Keratinocyte (primary cell): ENCODE measurements at regions not wholly inside any gene's neighbourhood (a gene's known extent, or its start where the extent isn't known, plus 50 kb on each side); places are given as distances from the start of the nearest gene placed in this dataset.

Experiments used
- DNase-seq: peaks from one replicate; pipeline ENCODE4 v3.0.0-alpha.2; 2011; ENCODE audit warnings: low read depth, missing footprints, low spot score
- FAIRE-seq: peaks from 2 replicates; lab custom pipeline; 2011; peaks lifted over from hg19 to GRCh38; lab: Jason Lieb, UNC
- H2AFZ ChIP-seq: 2 replicates; pipeline ENCODE4 v1.6.0; 2012; ENCODE audit warnings: low read length, control low read depth, inconsistent platforms; ENCODE audit not compliant: control insufficient read depth
- H3K27ac ChIP-seq: 2 replicates; pipeline ENCODE4 v1.5.1; 2011; ENCODE audit warnings: low read length; ENCODE audit not compliant: control insufficient read depth, insufficient read depth
- H3K27me3 ChIP-seq: 3 replicates; pipeline ENCODE4 v1.6.0; 2011; ENCODE audit warnings: low read length; ENCODE audit not compliant: control insufficient read depth, insufficient read depth; ENCODE audit errors: extremely low read depth
- H3K36me3 ChIP-seq, 2 experiments: 2 replicates in 1 of 2; 3 replicates in 1 of 2; pipeline ENCODE4 v1.5.1; 2011; ENCODE audit warnings: low read length in 2 of 2, mild to moderate bottlenecking in 1 of 2; ENCODE audit not compliant: control insufficient read depth in 2 of 2, insufficient read depth in 2 of 2; ENCODE audit errors: extremely low read depth in 1 of 2
- H3K4me1 ChIP-seq: 3 replicates; pipeline ENCODE4 v1.5.1; 2011; ENCODE audit warnings: low read length; ENCODE audit not compliant: control insufficient read depth, insufficient read depth; ENCODE audit errors: extremely low read depth
- H3K4me2 ChIP-seq: 3 replicates; pipeline ENCODE4 v1.6.0; 2011; ENCODE audit warnings: low read depth, low read length; ENCODE audit not compliant: control insufficient read depth, insufficient read depth; ENCODE audit errors: extremely low read depth
- H3K4me3 ChIP-seq, 3 experiments: fragments of 200-600 bp in 1 of 3; sonication (generic) in 1 of 3; 2 replicates in 2 of 3; 3 replicates in 1 of 3; pipeline ENCODE4 v1.5.1; 2011 to 2016; ENCODE audit warnings: low read length in 3 of 3, mild to moderate bottlenecking in 3 of 3, control low read depth in 2 of 3, inconsistent platforms in 1 of 3, low read depth in 1 of 3, mixed read lengths in 1 of 3, mixed run types in 1 of 3, moderate library complexity in 1 of 3; ENCODE audit not compliant: control insufficient read depth in 2 of 3, insufficient read depth in 2 of 3; ENCODE audit errors: extremely low read depth in 1 of 3
- H3K79me2 ChIP-seq: 2 replicates; pipeline ENCODE4 v1.6.0; 2012; ENCODE audit warnings: low read length; ENCODE audit not compliant: control insufficient read depth, insufficient read depth
- H3K9ac ChIP-seq: 3 replicates; pipeline ENCODE4 v1.6.0; 2011; ENCODE audit warnings: low read length; ENCODE audit not compliant: control insufficient read depth, insufficient read depth; ENCODE audit errors: extremely low read depth
- H3K9me1 ChIP-seq: 3 replicates; pipeline ENCODE4 v1.6.0; 2011; ENCODE audit warnings: low read length; ENCODE audit not compliant: control insufficient read depth, insufficient read depth; ENCODE audit errors: extremely low read depth
- H3K9me3 ChIP-seq: 2 replicates; pipeline ENCODE4 v1.5.1; 2012; ENCODE audit warnings: low read depth, low read length; ENCODE audit not compliant: control insufficient read depth
- H4K20me1 ChIP-seq: 3 replicates; pipeline ENCODE4 v1.6.0; 2011; ENCODE audit warnings: low read length; ENCODE audit not compliant: control insufficient read depth, insufficient read depth; ENCODE audit errors: extremely low read depth
- CTCF ChIP-seq, 3 experiments: IDR thresholded peaks in 1 of 3; conservative IDR thresholded peaks in 1 of 3; optimal IDR thresholded peaks in 1 of 3; 2 replicates in 2 of 3; 3 replicates in 1 of 3; pipeline versions ENCODE3 to v1.5.1; 2011; ENCODE audit warnings: low read length in 3 of 3, mild to moderate bottlenecking in 3 of 3, moderate library complexity in 2 of 3, control low read depth in 1 of 3, inconsistent platforms in 1 of 3; ENCODE audit not compliant: insufficient read depth in 2 of 3; ENCODE audit errors: extremely low read depth in 1 of 3
- EZH2 ChIP-seq: IDR thresholded peaks from one replicate; pipeline ENCODE4 v1.6.1; 2012; ENCODE audit warnings: inconsistent platforms, mild to moderate bottlenecking, low read length, moderate library complexity
- dilution Hi-C: fragments of 300-500 bp; cut with MboI; formaldehyde crosslinking; loops from one replicate; pipeline ENCODE4 v1.7.0; 2020; ENCODE audit warnings: low sequenced_read_pairs; ENCODE audit not compliant: extremely low pct_ligation_motif_present

GRCh38 chr12:125303337-125303736, 238.1 kb downstream of the AACS start:
- H3K27ac ChIP-seq, result no peak overlapping the region
- FAIRE-seq (no peak), DNase-seq (no peak)
- H4K20me1 ChIP-seq, result no peaks in the 10 kb centered on the region
- H3K9me3 ChIP-seq, result peaks cover 5% of the 10 kb centered on the region
- H3K4me3 ChIP-seq, result no peak overlapping the region
- dilution Hi-C loops, result no loop called here
- H2AFZ ChIP-seq, result no peak overlapping the region
- H3K9ac ChIP-seq, result no peak overlapping the region
- no peaks in the 10 kb centered on the region for H3K79me2 ChIP-seq
- no peaks in the 10 kb centered on the region for H3K27me3 ChIP-seq
- no peak overlapping the region for H3K4me2 ChIP-seq
- TF ChIP-seq CTCF (optimal IDR thresholded peaks at IDR 0.05 in 1 of 3, IDR thresholded peaks at IDR 0.05 in 1 of 3, conservative IDR thresholded peaks at IDR 0.05 in 1 of 3; ENCODE audit: extremely low read depth in 1 of 3, insufficient read depth in 2 of 3, low read length in 3 of 3), result no peak
- no peak for TF ChIP-seq EZH2
- H3K4me1 ChIP-seq, result no peaks in the 10 kb centered on the region
- H3K36me3 ChIP-seq, result no peaks in the 10 kb centered on the region
- no peaks in the 10 kb centered on the region for H3K9me1 ChIP-seq

GRCh38 chr12:125304029-125304428, 238.8 kb downstream of the AACS start:
- DNase-seq (no peak), FAIRE-seq (no peak)
- TF ChIP-seq EZH2 (no peak), CTCF (optimal IDR thresholded peaks at IDR 0.05 in 1 of 3, IDR thresholded peaks at IDR 0.05 in 1 of 3, conservative IDR thresholded peaks at IDR 0.05 in 1 of 3; ENCODE audit: extremely low read depth in 1 of 3, insufficient read depth in 2 of 3, low read length in 3 of 3) (no peak)
- Histone ChIP-seq H3K27me3 (no peaks in the 10 kb centered on the region), H3K27ac (no peak overlapping the region), H3K4me2 (no peak overlapping the region), H4K20me1 (no peaks in the 10 kb centered on the region), H3K4me3 (no peak overlapping the region), H3K4me1 (no peaks in the 10 kb centered on the region), H3K9me1 (no peaks in the 10 kb centered on the region), H3K36me3 (no peaks in the 10 kb centered on the region), H2AFZ (no peak overlapping the region), H3K9ac (no peak overlapping the region), H3K79me2 (no peaks in the 10 kb centered on the region), H3K9me3 (peaks cover 5% of the 10 kb centered on the region)
- dilution Hi-C loops, result no loop called here
